ENCODE measurements at regions not wholly inside any gene's neighbourhood (a gene's known extent, or its start where the extent isn't known, plus 50 kb on each side); places are given as distances from the start of the nearest gene placed in this dataset.

GRCh38 chrX:15943391-15943790 is 88.8 kb upstream of the AP1S2 start:
- no peak for ATAC-seq
- Mint-ChIP-seq H3K27me3 (peaks cover 7% of the 10 kb centered on the region), H3K4me1 (no peaks in the 10 kb centered on the region), H3K36me3 (ENCODE audit: low read depth) (no peaks in the 10 kb centered on the region), H3K9me3 (ENCODE audit: low read depth) (no peaks in the 10 kb centered on the region), H3K4me3 (no peak overlapping the region), H3K27ac (no peak overlapping the region)
- DNase-seq: no peak
- intact Hi-C loops (cut with DNase I, micrococcal nuclease): no loop called here
- CTCF ChIA-PET: no interaction called here
- POLR2A ChIA-PET: no interaction called here

GRCh38 chrX:15942307-15942706 is 87.7 kb upstream of the AP1S2 start:
- Mint-ChIP-seq H3K9me3 (ENCODE audit: low read depth) (no peaks in the 10 kb centered on the region), H3K27ac (no peak overlapping the region), H3K4me1 (no peaks in the 10 kb centered on the region), H3K36me3 (ENCODE audit: low read depth) (no peaks in the 10 kb centered on the region), H3K4me3 (no peak overlapping the region), H3K27me3 (peaks cover 5% of the 10 kb centered on the region)
- ChIA-PET CTCF (no interaction called here), POLR2A (no interaction called here)
- intact Hi-C loops (cut with DNase I, micrococcal nuclease): no loop called here
- no peak for DNase-seq
- ATAC-seq: no peak

GRCh38 chrX:15939737-15940136 is 85.1 kb upstream of the AP1S2 start:
- no peak for ATAC-seq
- CTCF ChIA-PET: no interaction called here
- H3K36me3 Mint-ChIP-seq (ENCODE audit: low read depth): no peaks in the 10 kb centered on the region

GRCh38 chrX:15938072-15938471 is 83.5 kb upstream of the AP1S2 start:
- intact Hi-C loops (cut with DNase I, micrococcal nuclease): no loop called here
- ChIA-PET CTCF (no interaction called here), POLR2A (no interaction called here)
- H3K4me3 Mint-ChIP-seq: no peak overlapping the region
- no peaks in the 10 kb centered on the region for H3K4me1 Mint-ChIP-seq
- no peaks in the 10 kb centered on the region for H3K36me3 Mint-ChIP-seq (ENCODE audit: low read depth)
- no peak for DNase-seq
- H3K9me3 Mint-ChIP-seq (ENCODE audit: low read depth): no peaks in the 10 kb centered on the region
- no peak overlapping the region for H3K27ac Mint-ChIP-seq
- no peak for ATAC-seq
- H3K27me3 Mint-ChIP-seq: peaks cover 3% of the 10 kb centered on the region

More at GRCh38 chrX:15939737-15940136, 85.1 kb upstream of the AP1S2 start:
- Mint-ChIP-seq H3K4me1 (no peaks in the 10 kb centered on the region), H3K4me3 (no peak overlapping the region), H3K27ac (no peak overlapping the region), H3K9me3 (ENCODE audit: low read depth) (no peaks in the 10 kb centered on the region), H3K27me3 (peaks cover 3% of the 10 kb centered on the region)
- no peak for DNase-seq
- intact Hi-C loops (cut with DNase I, micrococcal nuclease): no loop called here
- POLR2A ChIA-PET: no interaction called here

- H3K27ac Mint-ChIP-seq: no peak overlapping the region
- peaks cover 12% of the 10 kb centered on the region for H3K27me3 Mint-ChIP-seq
- DNase-seq (no peak), ATAC-seq (no peak)
- no peaks in the 10 kb centered on the region for H3K4me1 Mint-ChIP-seq
- ChIA-PET CTCF (interaction anchor here (1.0 kb wide), 1 partner anchor 145 kb away, joined by 4 read pairs; no protein-coding TSS in a partner anchor), POLR2A (no interaction called here)
- no peaks in the 10 kb centered on the region for H3K36me3 Mint-ChIP-seq (ENCODE audit: low read depth)
- no peaks in the 10 kb centered on the region for H3K9me3 Mint-ChIP-seq (ENCODE audit: low read depth)
- no peak overlapping the region for H3K4me3 Mint-ChIP-seq
- intact Hi-C loops (cut with DNase I, micrococcal nuclease): no loop called here
Measured at GRCh38 chrX:15931362-15931761, 76.7 kb upstream of the AP1S2 start.

GRCh38 chrX:15930585-15930984 is 76.0 kb upstream of the AP1S2 start:
- Mint-ChIP-seq H3K36me3 (ENCODE audit: low read depth) (no peaks in the 10 kb centered on the region), H3K4me1 (no peaks in the 10 kb centered on the region), H3K27me3 (peaks cover 13% of the 10 kb centered on the region), H3K9me3 (ENCODE audit: low read depth) (no peaks in the 10 kb centered on the region), H3K27ac (no peak overlapping the region), H3K4me3 (no peak overlapping the region)
- intact Hi-C loops (cut with DNase I, micrococcal nuclease): no loop called here
- ChIA-PET POLR2A (no interaction called here), CTCF (no interaction called here)
- ATAC-seq (no peak), DNase-seq (no peak)

GRCh38 chrX:15929194-15929593 is 74.6 kb upstream of the AP1S2 start:
- CTCF ChIA-PET: no interaction called here
- Mint-ChIP-seq H3K27ac (no peak overlapping the region), H3K27me3 (peaks cover 13% of the 10 kb centered on the region), H3K9me3 (ENCODE audit: low read depth) (no peaks in the 10 kb centered on the region), H3K36me3 (ENCODE audit: low read depth) (no peaks in the 10 kb centered on the region), H3K4me3 (no peak overlapping the region), H3K4me1 (no peaks in the 10 kb centered on the region)
- ATAC-seq (no peak), DNase-seq (no peak)
- intact Hi-C loops (cut with DNase I, micrococcal nuclease): no loop called here
- POLR2A ChIA-PET: no interaction called here

- CTCF ChIA-PET: no interaction called here
- intact Hi-C loops (cut with DNase I, micrococcal nuclease): no loop called here
- H3K4me1 Mint-ChIP-seq: no peaks in the 10 kb centered on the region
- no peak overlapping the region for H3K4me3 Mint-ChIP-seq
- ATAC-seq: no peak
- H3K27me3 Mint-ChIP-seq: peaks cover 9% of the 10 kb centered on the region
- POLR2A ChIA-PET: no interaction called here
- DNase-seq: no peak
- H3K36me3 Mint-ChIP-seq (ENCODE audit: low read depth): no peaks in the 10 kb centered on the region
- H3K27ac Mint-ChIP-seq: no peak overlapping the region
- H3K9me3 Mint-ChIP-seq (ENCODE audit: low read depth): no peaks in the 10 kb centered on the region
Measured at GRCh38 chrX:15926622-15927021, 72.0 kb upstream of the AP1S2 start.

GRCh38 chrX:15918003-15918402 is 63.4 kb upstream of the AP1S2 start:
- DNase-seq (no peak), ATAC-seq (no peak)
- no peaks in the 10 kb centered on the region for H3K9me3 Mint-ChIP-seq (ENCODE audit: low read depth)
- no peak overlapping the region for H3K4me3 Mint-ChIP-seq
- no peak overlapping the region for H3K27ac Mint-ChIP-seq
- POLR2A ChIA-PET: no interaction called here
- H3K36me3 Mint-ChIP-seq (ENCODE audit: low read depth): no peaks in the 10 kb centered on the region
- no peaks in the 10 kb centered on the region for H3K27me3 Mint-ChIP-seq
- CTCF ChIA-PET: no interaction called here
- intact Hi-C loops (cut with DNase I, micrococcal nuclease): no loop called here
- H3K4me1 Mint-ChIP-seq: peaks cover 2% of the 10 kb centered on the region

GRCh38 chrX:15916704-15917084 is 62.1 kb upstream of the AP1S2 start:
- CTCF ChIA-PET: no interaction called here
- Mint-ChIP-seq H3K4me3 (no peak overlapping the region), H3K4me1 (peaks cover 2% of the 10 kb centered on the region), H3K27ac (no peak overlapping the region), H3K9me3 (ENCODE audit: low read depth) (no peaks in the 10 kb centered on the region), H3K36me3 (ENCODE audit: low read depth) (no peaks in the 10 kb centered on the region), H3K27me3 (peaks cover 2% of the 10 kb centered on the region)
- POLR2A ChIA-PET: no interaction called here
- DNase-seq (no peak), ATAC-seq (no peak)
- intact Hi-C loops (cut with DNase I, micrococcal nuclease): no loop called here

GRCh38 chrX:15915959-15916703 is 61.5 kb upstream of the AP1S2 start:
- ChIA-PET CTCF (no interaction called here), POLR2A (no interaction called here)
- Mint-ChIP-seq H3K4me1 (peaks cover 2% of the 10 kb centered on the region), H3K27me3 (peaks cover 2% of the 10 kb centered on the region), H3K9me3 (ENCODE audit: low read depth) (no peaks in the 10 kb centered on the region), H3K4me3 (no peak overlapping the region), H3K36me3 (ENCODE audit: low read depth) (no peaks in the 10 kb centered on the region), H3K27ac (no peak overlapping the region)
- no peak for ATAC-seq
- intact Hi-C loops (cut with DNase I, micrococcal nuclease): no loop called here
- DNase-seq: no peak

GRCh38 chrX:15914486-15914885 is 59.9 kb upstream of the AP1S2 start:
- ChIA-PET POLR2A (interaction anchor here (0.6 kb wide), 1 partner anchor 90 kb away, joined by 4 read pairs; no protein-coding TSS in a partner anchor), CTCF (no interaction called here)
- intact Hi-C loops (cut with DNase I, micrococcal nuclease): no loop called here
- Mint-ChIP-seq H3K4me3 (no peak overlapping the region), H3K4me1 (peaks cover 2% of the 10 kb centered on the region), H3K27ac (no peak overlapping the region), H3K9me3 (ENCODE audit: low read depth) (no peaks in the 10 kb centered on the region), H3K27me3 (peaks cover 2% of the 10 kb centered on the region), H3K36me3 (ENCODE audit: low read depth) (no peaks in the 10 kb centered on the region)
- DNase-seq (no peak), ATAC-seq (no peak)

GRCh38 chrX:15913146-15913545 is 58.5 kb upstream of the AP1S2 start:
- no peak overlapping the region for H3K27ac Mint-ChIP-seq
- intact Hi-C loops (cut with DNase I, micrococcal nuclease): no loop called here

More at GRCh38 chrX:15913146-15913545, 58.5 kb upstream of the AP1S2 start:
- peaks cover 2% of the 10 kb centered on the region for H3K4me1 Mint-ChIP-seq
- H3K36me3 Mint-ChIP-seq (ENCODE audit: low read depth): no peaks in the 10 kb centered on the region
- DNase-seq (no peak), ATAC-seq (no peak)
- peaks cover 2% of the 10 kb centered on the region for H3K27me3 Mint-ChIP-seq
- ChIA-PET POLR2A (no interaction called here), CTCF (no interaction called here)
- no peaks in the 10 kb centered on the region for H3K9me3 Mint-ChIP-seq (ENCODE audit: low read depth)
- H3K4me3 Mint-ChIP-seq: no peak overlapping the region
